22Rv1 (cell line): ENCODE measurements at regions not wholly inside any gene's neighbourhood (a gene's known extent, or its start where the extent isn't known, plus 50 kb on each side); places are given as distances from the start of the nearest gene placed in this dataset.

Source experiments
- ZFX ChIP-seq: fragments of 450-650 bp; IDR thresholded peaks from 2 replicates; pipeline ENCODE4 v1.6.1; 2017; ENCODE audit warnings: antibody characterized with exemption, borderline replicate concordance
- TF ChIP-seq, protein P1 (sequence below): fragments of 450-650 bp; IDR thresholded peaks from 2 replicates; pipeline ENCODE4 v1.5.1; 2017; ENCODE audit warnings: mild to moderate bottlenecking

DNA sequence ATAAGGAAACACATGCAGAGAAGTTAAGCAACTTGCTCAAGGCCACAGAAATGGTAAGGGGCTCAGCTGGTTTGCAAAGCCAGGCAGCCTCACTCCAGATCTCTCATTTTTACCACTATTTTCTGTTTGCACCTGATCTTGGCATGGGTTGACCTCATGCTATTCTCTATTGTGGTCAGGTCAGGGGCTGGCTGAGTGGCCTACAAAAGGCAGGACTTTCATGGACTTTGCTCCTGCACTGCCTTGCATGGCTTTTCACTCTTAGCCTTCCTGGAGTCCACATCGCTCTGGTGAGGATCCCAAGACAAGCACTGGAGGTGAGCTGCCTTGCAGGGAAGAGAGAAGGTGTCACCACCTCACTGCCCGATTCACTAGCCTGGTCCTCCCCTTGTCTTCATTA is 56.8 kb upstream of the CSF3R start:
- TF ChIP-seq, protein P1, sequence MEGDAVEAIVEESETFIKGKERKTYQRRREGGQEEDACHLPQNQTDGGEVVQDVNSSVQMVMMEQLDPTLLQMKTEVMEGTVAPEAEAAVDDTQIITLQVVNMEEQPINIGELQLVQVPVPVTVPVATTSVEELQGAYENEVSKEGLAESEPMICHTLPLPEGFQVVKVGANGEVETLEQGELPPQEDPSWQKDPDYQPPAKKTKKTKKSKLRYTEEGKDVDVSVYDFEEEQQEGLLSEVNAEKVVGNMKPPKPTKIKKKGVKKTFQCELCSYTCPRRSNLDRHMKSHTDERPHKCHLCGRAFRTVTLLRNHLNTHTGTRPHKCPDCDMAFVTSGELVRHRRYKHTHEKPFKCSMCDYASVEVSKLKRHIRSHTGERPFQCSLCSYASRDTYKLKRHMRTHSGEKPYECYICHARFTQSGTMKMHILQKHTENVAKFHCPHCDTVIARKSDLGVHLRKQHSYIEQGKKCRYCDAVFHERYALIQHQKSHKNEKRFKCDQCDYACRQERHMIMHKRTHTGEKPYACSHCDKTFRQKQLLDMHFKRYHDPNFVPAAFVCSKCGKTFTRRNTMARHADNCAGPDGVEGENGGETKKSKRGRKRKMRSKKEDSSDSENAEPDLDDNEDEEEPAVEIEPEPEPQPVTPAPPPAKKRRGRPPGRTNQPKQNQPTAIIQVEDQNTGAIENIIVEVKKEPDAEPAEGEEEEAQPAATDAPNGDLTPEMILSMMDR: no peak
- TF ChIP-seq ZFX: no peak
